Endothelial cell (in vitro differentiated cells): ENCODE measurements at regions not wholly inside any gene's neighbourhood (a gene's known extent, or its start where the extent isn't known, plus 50 kb on each side); places are given as distances from the start of the nearest gene placed in this dataset.
A peak's percentile ranks its signal among the peaks of the same experiment; 100 is the strongest.

ENCODE experiments used
- DNase-seq: peaks from one replicate; pipeline ENCODE4 v3.0.0; 2021; ENCODE audit warnings: low spot score
- H3K27ac Mint-ChIP-seq: one replicate; pipeline ENCODE4 v1.8.0; 2021; ENCODE audit warnings: mixed read lengths, inconsistent platforms; ENCODE audit not compliant: unreplicated experiment
- H3K27me3 Mint-ChIP-seq: one replicate; pipeline ENCODE4 v1.8.0; 2021; ENCODE audit warnings: mild to moderate bottlenecking, moderate library complexity, mixed read lengths, inconsistent platforms; ENCODE audit not compliant: unreplicated experiment
- H3K36me3 Mint-ChIP-seq: one replicate; pipeline ENCODE4 v1.8.0; 2021; ENCODE audit warnings: mild to moderate bottlenecking, low read depth, mixed read lengths, inconsistent platforms; ENCODE audit not compliant: unreplicated experiment
- H3K4me1 Mint-ChIP-seq: one replicate; pipeline ENCODE4 v1.8.0; 2021; ENCODE audit warnings: mild to moderate bottlenecking, mixed read lengths, inconsistent platforms; ENCODE audit not compliant: unreplicated experiment
- H3K4me3 Mint-ChIP-seq: one replicate; pipeline ENCODE4 v1.8.0; 2021; ENCODE audit warnings: mild to moderate bottlenecking, mixed read lengths, inconsistent platforms; ENCODE audit not compliant: unreplicated experiment
- H3K9me3 Mint-ChIP-seq: one replicate; pipeline ENCODE4 v1.8.0; 2021; ENCODE audit warnings: mixed read lengths, inconsistent platforms; ENCODE audit not compliant: unreplicated experiment
- CTCF ChIP-seq: fragments of 200-600 bp; sonication (generic); IDR thresholded peaks from one replicate; pipeline ENCODE4 v1.5.0; 2021; ENCODE audit warnings: antibody characterized with exemption; ENCODE audit not compliant: unreplicated experiment

GRCh38 chr2:64859312-64860212 is 129.6 kb upstream of the SLC1A4 start:
- no peak for TF ChIP-seq CTCF
- H3K4me3 Mint-ChIP-seq: peak overlapping the region; percentile 60
- peaks cover 4% of the 10 kb centered on the region for H3K36me3 Mint-ChIP-seq
- no peaks in the 10 kb centered on the region for H3K9me3 Mint-ChIP-seq
- no peak overlapping the region for H3K27ac Mint-ChIP-seq
- peaks cover 2% of the 10 kb centered on the region for H3K27me3 Mint-ChIP-seq
- peak; percentile 37 for DNase-seq
- H3K4me1 Mint-ChIP-seq: peaks cover 12% of the 10 kb centered on the region

GRCh38 chr2:64860276-64860885 is 128.8 kb upstream of the SLC1A4 start:
- no peaks in the 10 kb centered on the region for H3K9me3 Mint-ChIP-seq
- H3K4me3 Mint-ChIP-seq: no peak overlapping the region
- peaks cover 4% of the 10 kb centered on the region for H3K36me3 Mint-ChIP-seq

GRCh38 chr2:64860936-64861335 is 128.3 kb upstream of the SLC1A4 start:
- Mint-ChIP-seq H3K4me1 (peaks cover 12% of the 10 kb centered on the region), H3K27ac (no peak overlapping the region), H3K9me3 (no peaks in the 10 kb centered on the region), H3K36me3 (peaks cover 4% of the 10 kb centered on the region), H3K4me3 (no peak overlapping the region), H3K27me3 (peaks cover 3% of the 10 kb centered on the region)
- DNase-seq: no peak
- no peak for TF ChIP-seq CTCF

More at GRCh38 chr2:64860276-64860885, 128.8 kb upstream of the SLC1A4 start:
- DNase-seq: no peak
- Mint-ChIP-seq H3K4me1 (peaks cover 12% of the 10 kb centered on the region), H3K27me3 (peaks cover 3% of the 10 kb centered on the region), H3K27ac (no peak overlapping the region)
- TF ChIP-seq CTCF: no peak

DNA sequence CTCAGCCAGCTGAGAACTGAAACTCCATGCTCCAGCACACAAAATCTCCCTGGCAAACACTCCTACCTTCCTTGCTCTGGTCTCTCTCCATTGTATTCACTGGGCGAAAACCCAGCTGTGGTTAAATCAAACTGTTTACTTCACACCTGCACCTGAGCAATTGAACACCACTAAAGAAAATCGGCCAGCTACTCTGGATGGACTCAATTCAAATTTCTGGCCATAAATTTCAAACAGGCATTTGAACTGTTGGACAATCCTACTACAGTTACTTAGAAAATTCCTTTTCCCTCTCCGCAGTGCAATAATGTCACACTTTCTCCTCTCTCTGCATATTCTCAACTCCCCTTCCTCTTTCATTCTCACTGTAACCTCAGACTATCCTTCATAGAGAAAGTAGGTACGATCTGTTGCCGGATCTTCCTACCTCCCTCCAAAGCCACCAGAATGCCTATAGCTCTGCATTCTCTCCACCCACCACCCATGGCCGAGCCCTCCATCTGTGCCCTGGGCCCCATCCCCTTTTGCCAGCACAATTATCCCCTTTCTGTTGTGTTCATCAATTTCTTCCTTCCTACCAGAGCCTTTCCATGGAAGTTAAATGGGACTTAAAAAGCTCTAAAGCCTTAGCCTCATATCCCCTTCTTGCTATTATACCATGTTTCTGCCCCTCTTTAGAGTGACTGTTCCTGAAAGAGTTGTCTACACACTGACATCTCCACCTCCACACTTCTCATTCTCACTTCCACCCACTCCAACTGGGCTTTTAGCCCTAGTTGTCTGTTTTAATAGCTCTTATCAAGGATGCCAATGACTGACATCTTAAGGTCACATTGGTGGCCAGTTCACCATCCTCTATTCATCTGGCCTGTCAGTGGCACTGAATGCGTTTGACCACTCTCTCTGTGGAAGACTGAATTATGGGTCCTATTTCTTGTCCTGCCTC is 127.5 kb upstream of the SLC1A4 start:
- no peak for DNase-seq
- Mint-ChIP-seq H3K27me3 (peaks cover 5% of the 10 kb centered on the region), H3K36me3 (peaks cover 4% of the 10 kb centered on the region), H3K9me3 (no peaks in the 10 kb centered on the region), H3K27ac (no peak overlapping the region), H3K4me1 (peaks cover 15% of the 10 kb centered on the region), H3K4me3 (no peak overlapping the region)
- TF ChIP-seq CTCF: no peak
